ACHN (cell line): ENCODE measurements at regions not wholly inside any gene's neighbourhood (a gene's known extent, or its start where the extent isn't known, plus 50 kb on each side); places are given as distances from the start of the nearest gene placed in this dataset.
"Not testable (repeated sequence)": the region's sequence is repeated elsewhere in the genome, so short reads cannot be mapped to it uniquely, and the experiment has no call there.

ENCODE experiments used
- DNase-seq: peaks from one replicate; pipeline ENCODE4 v3.0.0-alpha.2; 2015
- in situ Hi-C: cut with HindIII; loops from 2 replicates; pipeline ENCODE4 v1.10.0; 2017; ENCODE audit warnings: low sequenced_read_pairs, low pct_ligation_motif_present, low pct_unique_long_range_greater_than_20kb

DNA sequence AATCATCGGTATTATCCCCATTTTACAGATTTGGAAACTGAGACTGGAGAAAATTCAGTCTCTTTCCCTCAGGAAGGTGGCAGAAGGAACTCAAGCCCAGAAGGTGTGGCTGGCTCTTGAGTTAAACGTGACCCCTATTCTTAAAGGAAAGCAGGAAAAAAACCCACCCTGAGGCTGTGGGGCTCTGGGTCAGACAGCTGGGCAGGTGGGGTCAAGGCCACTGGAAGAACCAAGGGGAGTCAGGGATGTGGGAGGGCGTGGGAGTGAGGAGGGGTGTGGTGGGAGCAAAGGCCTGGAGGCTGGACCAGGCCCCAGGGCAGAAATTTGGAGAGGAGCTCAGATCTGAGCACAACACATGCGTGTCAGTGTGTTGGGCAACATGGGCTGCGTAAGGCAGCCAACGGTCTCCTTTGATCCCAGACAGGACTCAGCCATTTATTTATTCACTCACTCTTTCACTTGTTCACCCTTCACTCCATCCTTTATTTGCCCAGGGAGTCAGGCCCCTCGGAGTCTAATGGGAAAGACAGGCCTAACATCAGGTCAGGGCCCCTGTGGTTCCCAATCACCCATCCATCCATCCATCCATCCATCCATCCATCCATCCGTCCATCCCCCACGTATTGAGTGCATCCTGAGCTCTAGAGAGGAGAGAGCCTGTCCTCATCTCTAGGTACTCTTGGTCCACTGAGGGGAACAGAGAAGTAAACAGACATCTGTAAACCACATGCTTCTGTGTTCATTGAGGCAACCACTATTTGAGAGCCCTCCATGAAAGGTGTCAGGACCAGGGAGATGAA lies 165.0 kb downstream of the VEGFA start:
- no peak for DNase-seq
- in situ Hi-C loops = no loop called here

GRCh38 chr6:43934183-43934802 lies 164.3 kb downstream of the VEGFA start:
- in situ Hi-C loops = no loop called here
- no peak for DNase-seq

GRCh38 chr6:43933148-43933885 lies 163.3 kb downstream of the VEGFA start:
- in situ Hi-C loops = no loop called here
- no peak for DNase-seq

GRCh38 chr6:43932259-43933147 lies 162.5 kb downstream of the VEGFA start:
- no peak for DNase-seq
- in situ Hi-C loops = no loop called here

DNA sequence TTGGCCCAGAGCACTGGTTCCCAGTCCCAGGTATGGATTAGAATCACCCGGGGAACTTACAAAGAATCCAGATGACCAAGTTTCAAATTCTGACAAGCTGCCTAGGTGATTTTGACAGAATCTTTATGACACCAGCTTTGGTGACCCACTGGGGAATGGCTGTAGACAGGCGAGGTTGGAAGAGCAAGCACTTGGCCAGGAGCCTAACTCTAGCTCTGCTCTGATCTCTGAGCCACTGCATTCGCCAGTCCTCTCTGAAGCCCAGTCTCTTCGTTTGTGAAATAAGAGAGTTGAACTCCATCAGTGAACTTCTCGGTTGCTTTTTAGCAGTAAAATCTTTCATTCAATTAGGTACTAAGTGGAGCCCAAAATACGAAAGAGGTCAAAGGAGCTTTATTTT lies 161.2 kb downstream of the VEGFA start:
- in situ Hi-C loops = no loop called here
- DNase-seq = no peak

DNA sequence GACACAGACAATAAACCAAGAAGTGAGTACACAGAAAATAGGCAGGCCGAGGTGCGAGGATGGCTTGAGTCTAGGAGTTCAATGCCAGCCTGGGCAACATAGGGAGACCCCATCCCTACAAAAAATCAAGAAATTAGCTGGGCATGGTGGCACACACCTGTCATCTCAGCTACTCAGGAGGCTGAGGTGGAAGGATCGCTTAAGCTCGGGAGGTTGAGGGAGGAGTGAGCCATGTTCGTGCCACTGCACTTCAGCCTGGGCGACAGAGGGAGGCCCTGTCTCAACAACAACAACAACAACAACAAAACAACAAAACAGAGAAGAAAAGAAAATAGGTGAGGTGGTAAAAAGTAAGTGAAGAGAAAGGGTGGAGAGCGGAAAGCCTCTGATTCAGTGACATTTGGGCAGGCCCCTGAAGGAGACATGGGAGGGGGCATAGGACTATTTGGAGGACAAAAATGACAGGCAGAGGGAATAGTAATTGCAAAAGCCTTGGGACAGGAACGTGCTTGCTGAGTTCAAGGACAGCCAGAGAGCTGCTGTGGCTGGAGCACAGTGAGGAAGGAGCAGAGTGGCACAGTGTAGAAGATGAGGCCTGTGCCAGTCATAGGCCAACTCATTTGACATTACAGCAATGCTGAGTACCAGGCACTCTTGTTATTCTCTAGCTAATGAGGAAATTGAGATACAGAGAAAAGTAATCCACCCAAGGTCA lies 160.6 kb downstream of the VEGFA start:
- in situ Hi-C loops = no loop called here
- DNase-seq = no peak

GRCh38 chr6:43929511-43929910 lies 159.5 kb downstream of the VEGFA start:
- in situ Hi-C loops = no loop called here

GRCh38 chr6:43927532-43928210 lies 157.7 kb downstream of the VEGFA start:
- in situ Hi-C loops = no loop called here
- no peak for DNase-seq

More at GRCh38 chr6:43929511-43929910, 159.5 kb downstream of the VEGFA start:
- DNase-seq = no peak

GRCh38 chr6:43926634-43927531 lies 156.9 kb downstream of the VEGFA start:
- in situ Hi-C loops = no loop called here
- DNase-seq = peak; percentile 48

DNA sequence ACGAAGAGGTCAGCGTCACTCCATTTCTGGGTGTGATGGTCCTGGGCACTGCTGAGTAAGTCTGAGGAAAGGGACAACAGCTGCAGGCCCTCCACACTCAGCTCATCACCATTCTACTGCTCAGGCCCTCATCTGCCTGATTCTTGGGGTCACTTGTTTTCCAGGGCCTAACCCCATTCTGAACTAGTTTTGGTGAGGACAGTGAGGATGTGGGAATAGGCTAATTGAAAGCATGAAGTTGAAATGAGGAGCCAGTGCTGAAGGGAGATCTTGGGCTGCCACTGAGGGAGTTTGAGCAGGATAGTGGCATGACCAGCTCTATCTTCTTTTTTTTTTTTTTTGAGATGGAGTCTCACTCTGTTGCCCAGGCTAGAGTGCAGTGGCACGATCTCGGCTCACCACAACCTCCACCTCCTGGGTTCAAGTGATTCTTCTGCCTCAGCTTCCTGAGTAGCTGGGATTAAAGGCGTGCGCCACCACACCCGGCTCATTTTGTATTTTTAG lies 155.7 kb downstream of the VEGFA start:
- in situ Hi-C loops, DNase-seq: not testable (repeated sequence)

GRCh38 chr6:43924222-43924702 lies 154.3 kb downstream of the VEGFA start:
- peak; percentile 35 for DNase-seq
- in situ Hi-C loops = no loop called here

- DNase-seq = peak; percentile 52
- in situ Hi-C loops = no loop called here
Observed at GRCh38 chr6:43923376-43924221, 153.6 kb downstream of the VEGFA start.

- in situ Hi-C loops = no loop called here
Observed at GRCh38 chr6:43922426-43923375, 152.7 kb downstream of the VEGFA start.

More at GRCh38 chr6:43922426-43923375, 152.7 kb downstream of the VEGFA start:
- DNase-seq = no peak
